ENCODE measurements at regions not wholly inside any gene's neighbourhood (a gene's known extent, or its start where the extent isn't known, plus 50 kb on each side); places are given as distances from the start of the nearest gene placed in this dataset.

DNA sequence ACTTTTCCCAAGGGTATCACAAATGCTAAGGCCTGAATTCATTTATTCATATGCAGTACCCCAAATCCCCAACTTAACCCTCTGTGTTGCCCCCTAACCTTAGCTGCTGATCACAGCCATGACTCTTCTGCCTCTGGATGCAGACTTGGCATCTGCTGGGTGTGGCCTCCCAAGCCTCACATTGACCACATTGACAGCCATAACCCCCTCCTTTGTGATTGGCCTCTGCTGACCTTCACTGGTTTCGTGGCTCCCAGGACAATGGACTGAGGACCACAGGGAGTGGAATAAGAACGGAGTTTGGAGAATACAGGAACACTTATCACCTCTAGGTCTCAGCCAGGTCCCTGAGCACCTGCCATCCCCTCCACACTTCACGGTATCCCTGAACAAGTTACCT, 123.6 kb upstream of the CPEB2 start:
- H3K9me3 ChIP-seq: peaks cover 0 to 4% (median 0%) of the 10 kb centered on the region in 8 donors
- H3K4me1 ChIP-seq: peaks cover 9 to 18% (median 13%) of the 10 kb centered on the region in 6 donors
- peaks cover 0 to 7% (median 0%) of the 10 kb centered on the region in 7 donors for H3K27me3 ChIP-seq (replicated peaks in 1 of 7)
- 87 to 98% (median 92%) methylated on average over 3 of the region's 3 CpGs for WGBS, 5 donors
- TF ChIP-seq POLR2A (IDR thresholded peaks at IDR 0.05): no peak
- TF ChIP-seq, protein P1, sequence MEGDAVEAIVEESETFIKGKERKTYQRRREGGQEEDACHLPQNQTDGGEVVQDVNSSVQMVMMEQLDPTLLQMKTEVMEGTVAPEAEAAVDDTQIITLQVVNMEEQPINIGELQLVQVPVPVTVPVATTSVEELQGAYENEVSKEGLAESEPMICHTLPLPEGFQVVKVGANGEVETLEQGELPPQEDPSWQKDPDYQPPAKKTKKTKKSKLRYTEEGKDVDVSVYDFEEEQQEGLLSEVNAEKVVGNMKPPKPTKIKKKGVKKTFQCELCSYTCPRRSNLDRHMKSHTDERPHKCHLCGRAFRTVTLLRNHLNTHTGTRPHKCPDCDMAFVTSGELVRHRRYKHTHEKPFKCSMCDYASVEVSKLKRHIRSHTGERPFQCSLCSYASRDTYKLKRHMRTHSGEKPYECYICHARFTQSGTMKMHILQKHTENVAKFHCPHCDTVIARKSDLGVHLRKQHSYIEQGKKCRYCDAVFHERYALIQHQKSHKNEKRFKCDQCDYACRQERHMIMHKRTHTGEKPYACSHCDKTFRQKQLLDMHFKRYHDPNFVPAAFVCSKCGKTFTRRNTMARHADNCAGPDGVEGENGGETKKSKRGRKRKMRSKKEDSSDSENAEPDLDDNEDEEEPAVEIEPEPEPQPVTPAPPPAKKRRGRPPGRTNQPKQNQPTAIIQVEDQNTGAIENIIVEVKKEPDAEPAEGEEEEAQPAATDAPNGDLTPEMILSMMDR (IDR thresholded peaks at IDR 0.05 in 8 of 11, conservative IDR thresholded peaks at IDR 0.05 in 3 of 11): no peak
- TF ChIP-seq POLR2AphosphoS5 (IDR thresholded peaks at IDR 0.05): no peak
- DNase-seq: no peak
- H3K27ac ChIP-seq: no peak overlapping the region
- H3K36me3 ChIP-seq: no peaks in the 10 kb centered on the region
- H3K4me3 ChIP-seq: no peak overlapping the region
- intact Hi-C loops (cut with DNase I; ENCODE audit: low total_unique reads): no loop called here

DNA sequence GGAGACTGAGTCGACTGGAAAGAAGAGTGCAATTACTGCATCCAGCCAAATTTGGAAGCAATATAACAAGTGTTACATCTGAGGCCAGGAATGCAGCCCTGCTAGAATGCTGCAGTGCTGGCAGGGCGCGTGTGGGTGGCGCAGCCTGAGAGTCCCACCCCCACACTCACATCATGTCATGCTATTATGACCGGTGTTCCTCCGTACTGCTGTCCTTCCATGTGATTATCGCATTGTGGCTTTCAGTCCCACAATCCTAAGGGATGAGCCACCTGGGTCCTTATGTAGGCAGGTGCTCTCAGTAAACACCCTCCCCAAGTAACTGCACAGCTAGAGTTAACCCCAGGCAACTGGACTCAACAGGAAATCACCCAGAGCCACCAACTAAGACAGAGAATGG, 122.6 kb upstream of the CPEB2 start:
- H3K27ac ChIP-seq: no peak overlapping the region
- WGBS, 5 donors: 82 to 100% (median 95%) methylated on average over 7 of the region's 7 CpGs
- intact Hi-C loops (cut with DNase I; ENCODE audit: low total_unique reads): no loop called here
- peaks cover 9 to 18% (median 13%) of the 10 kb centered on the region in 6 donors for H3K4me1 ChIP-seq
- H3K9me3 ChIP-seq: peaks cover 0 to 4% (median 0%) of the 10 kb centered on the region in 8 donors
- H3K4me3 ChIP-seq: no peak overlapping the region
- no peaks in the 10 kb centered on the region for H3K36me3 ChIP-seq
- DNase-seq: no peak
- H3K27me3 ChIP-seq (replicated peaks in 1 of 7): peaks cover 0 to 7% (median 0%) of the 10 kb centered on the region in 7 donors
- no peak for TF ChIP-seq POLR2A (IDR thresholded peaks at IDR 0.05)
- no peak for TF ChIP-seq POLR2AphosphoS5 (IDR thresholded peaks at IDR 0.05)
- TF ChIP-seq, protein P1 (IDR thresholded peaks at IDR 0.05 in 8 of 11, conservative IDR thresholded peaks at IDR 0.05 in 3 of 11): no peak

- 78 to 95% (median 86%) methylated on average over 2 of the region's 2 CpGs for WGBS, 5 donors
- TF ChIP-seq POLR2A (IDR thresholded peaks at IDR 0.05): no peak
- intact Hi-C loops (cut with DNase I; ENCODE audit: low total_unique reads): no loop called here
Observed at GRCh38 chr4:14880805-14881204, 121.5 kb upstream of the CPEB2 start.

DNA sequence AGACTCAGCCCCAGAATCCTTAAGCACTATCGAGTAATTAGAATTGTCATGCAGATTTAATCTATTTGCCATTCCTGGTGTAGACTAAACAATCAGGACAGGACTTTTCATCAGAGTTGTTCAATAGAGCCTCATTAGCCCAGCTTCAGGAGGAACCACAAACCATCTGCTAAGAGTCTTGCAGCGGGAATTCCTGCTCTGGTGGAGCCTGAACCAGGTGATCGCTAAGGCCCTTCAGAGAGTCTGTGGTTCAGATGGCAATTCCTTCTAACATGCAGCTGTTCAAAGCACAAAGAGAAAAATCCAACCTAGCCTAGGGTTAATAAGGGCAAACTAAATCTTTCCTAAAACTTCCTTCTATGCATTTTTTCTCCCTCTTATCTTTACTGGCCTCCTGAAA, 119.1 kb upstream of the CPEB2 start:
- no peak for DNase-seq
- Histone ChIP-seq H3K27ac (no peak overlapping the region), H3K4me3 (no peak overlapping the region), H3K9me3 (no peaks in the 10 kb centered on the region), H3K36me3 (no peaks in the 10 kb centered on the region), H3K27me3 (replicated peaks in 1 of 7) (peaks cover 0 to 7% (median 0%) of the 10 kb centered on the region in 7 donors), H3K4me1 (no peaks in the 10 kb centered on the region)
- 74 to 88% (median 86%) methylated on average over 3 of the region's 3 CpGs for WGBS, 5 donors
- intact Hi-C loops (cut with DNase I; ENCODE audit: low total_unique reads): no loop called here
- no peak for TF ChIP-seq POLR2AphosphoS5 (IDR thresholded peaks at IDR 0.05)
- TF ChIP-seq, protein P1 (IDR thresholded peaks at IDR 0.05 in 8 of 11, conservative IDR thresholded peaks at IDR 0.05 in 3 of 11): no peak
- TF ChIP-seq POLR2A (IDR thresholded peaks at IDR 0.05): no peak

More at GRCh38 chr4:14880805-14881204, 121.5 kb upstream of the CPEB2 start:
- Histone ChIP-seq H3K4me1 (peaks cover 9 to 18% (median 13%) of the 10 kb centered on the region in 6 donors), H3K9me3 (peaks cover 0 to 4% (median 0%) of the 10 kb centered on the region in 8 donors), H3K36me3 (no peaks in the 10 kb centered on the region), H3K27ac (no peak overlapping the region), H3K27me3 (replicated peaks in 1 of 7) (peaks cover 0 to 7% (median 0%) of the 10 kb centered on the region in 7 donors), H3K4me3 (no peak overlapping the region)
- no peak for DNase-seq

- Histone ChIP-seq H3K4me3 (no peak overlapping the region), H3K27ac (no peak overlapping the region), H3K27me3 (replicated peaks in 1 of 7) (peaks cover 0 to 7% (median 0%) of the 10 kb centered on the region in 7 donors), H3K9me3 (no peaks in the 10 kb centered on the region), H3K4me1 (no peaks in the 10 kb centered on the region), H3K36me3 (no peaks in the 10 kb centered on the region)
- intact Hi-C loops (cut with DNase I; ENCODE audit: low total_unique reads): no loop called here
- 84 to 98% (median 91%) methylated on average over 1 of the region's 1 CpG for WGBS, 5 donors
- TF ChIP-seq, protein P1 (IDR thresholded peaks at IDR 0.05 in 8 of 11, conservative IDR thresholded peaks at IDR 0.05 in 3 of 11): no peak
- TF ChIP-seq POLR2A (IDR thresholded peaks at IDR 0.05): no peak
- TF ChIP-seq POLR2AphosphoS5 (IDR thresholded peaks at IDR 0.05): no peak
- no peak for DNase-seq
Observed at GRCh38 chr4:14883661-14884060, 118.6 kb upstream of the CPEB2 start.

All from spleen (tissue), 11 donors.